C4-2B (cell line): ENCODE measurements at regions not wholly inside any gene's neighbourhood (a gene's known extent, or its start where the extent isn't known, plus 50 kb on each side); places are given as distances from the start of the nearest gene placed in this dataset.

Source experiments
- H3K27ac ChIP-seq: fragments of 450-650 bp; 2 replicates; pipeline ENCODE4 v1.5.1; 2017
- CTCF ChIP-seq: fragments of 450-650 bp; conservative IDR thresholded peaks from 2 replicates; pipeline ENCODE4 v1.5.1; 2017; ENCODE audit warnings: mild to moderate bottlenecking
- ZFX ChIP-seq: fragments of 450-650 bp; IDR thresholded peaks from 2 replicates; pipeline ENCODE4 v1.6.1; 2017

GRCh38 chr10:33665501-33665900 lies 331.0 kb upstream of the NRP1 start:
- TF ChIP-seq ZFX (no peak), CTCF (no peak)
- no peak overlapping the region for H3K27ac ChIP-seq

- TF ChIP-seq CTCF = no peak
- no peak for TF ChIP-seq ZFX
- H3K27ac ChIP-seq = no peak overlapping the region
Measured at GRCh38 chr10:33664070-33664469, 329.6 kb upstream of the NRP1 start.

- no peak overlapping the region for H3K27ac ChIP-seq
- TF ChIP-seq ZFX = no peak
- no peak for TF ChIP-seq CTCF
Measured at GRCh38 chr10:33661580-33662336, 327.3 kb upstream of the NRP1 start.

- no peak overlapping the region for H3K27ac ChIP-seq
- TF ChIP-seq CTCF (no peak), ZFX (no peak)
Measured at GRCh38 chr10:33660329-33660728, 325.9 kb upstream of the NRP1 start.

- no peak overlapping the region for H3K27ac ChIP-seq
Measured at GRCh38 chr10:33657913-33658312, 323.4 kb upstream of the NRP1 start.

GRCh38 chr10:33657154-33657908 lies 322.9 kb upstream of the NRP1 start:
- TF ChIP-seq CTCF (no peak), ZFX (no peak)
- no peak overlapping the region for H3K27ac ChIP-seq

More at GRCh38 chr10:33657913-33658312, 323.4 kb upstream of the NRP1 start:
- TF ChIP-seq CTCF (no peak), ZFX (no peak)

GRCh38 chr10:33655921-33656320 lies 321.5 kb upstream of the NRP1 start:
- no peak overlapping the region for H3K27ac ChIP-seq
- TF ChIP-seq ZFX (no peak), CTCF (no peak)
